MM.1S (cell line): ENCODE measurements at regions not wholly inside any gene's neighbourhood (a gene's known extent, or its start where the extent isn't known, plus 50 kb on each side); places are given as distances from the start of the nearest gene placed in this dataset.

Experiments
- CTCF ChIP-seq: fragments of 300-600 bp; sonication (generic); IDR thresholded peaks from 2 replicates; pipeline ENCODE4 v1.5.1; 2016; ENCODE audit warnings: antibody characterized with exemption, low read length, mixed read lengths
- EZH2 ChIP-seq: fragments of 300-600 bp; sonication (generic); optimal IDR thresholded peaks from 2 replicates; pipeline ENCODE3; 2017; ENCODE audit warnings: low read depth, mild to moderate bottlenecking, antibody characterized with exemption, low read length, mixed read lengths
- EZH2phosphoT487 ChIP-seq: fragments of 300-600 bp; sonication (generic); IDR thresholded peaks from 2 replicates; pipeline ENCODE4 v1.6.1; 2018; ENCODE audit warnings: antibody characterized with exemption, low read length

- no peak for TF ChIP-seq CTCF
- no peak for TF ChIP-seq EZH2phosphoT487
- TF ChIP-seq EZH2 = no peak
These were observed 579.4 kb upstream of the FAM98A start for GRCh38 chr2:34178482-34178881.
